SK-N-SH treated with all-trans-retinoic acid at 6 μM for 48 hours (cell line): ENCODE measurements at regions not wholly inside any gene's neighbourhood (a gene's known extent, or its start where the extent isn't known, plus 50 kb on each side); places are given as distances from the start of the nearest gene placed in this dataset.
A peak's percentile ranks its signal among the peaks of the same experiment; 100 is the strongest.

Experiments
- ATAC-seq: fragments of 200-7000 bp; cut with Tn5 transposase; 3 replicates; pipeline ENCODE4 v1.9.1; 2020; ENCODE audit warnings: mild to moderate bottlenecking, moderate library complexity
- ARNTL ChIP-seq: fragments of 450-650 bp; formaldehyde crosslinking; IDR thresholded peaks from 2 replicates; pipeline ENCODE4 v1.5.0; 2020; ENCODE audit warnings: low read depth, mild to moderate bottlenecking, moderate library complexity, borderline replicate concordance
- BACH2 ChIP-seq: fragments of 250-450 bp; sonication (Bioruptor Pico); IDR thresholded peaks from 2 replicates; pipeline ENCODE4 v1.9.0; 2021; ENCODE audit warnings: mild to moderate bottlenecking, borderline replicate concordance
- CSDC2 ChIP-seq: fragments of 250-450 bp; sonication (Bioruptor Pico); IDR thresholded peaks from 2 replicates; pipeline ENCODE4 v1.5.0; 2020; ENCODE audit warnings: mild to moderate bottlenecking, moderate library complexity
- ESRRG ChIP-seq: fragments of 250-450 bp; sonication (Bioruptor Pico); IDR thresholded peaks from 2 replicates; pipeline ENCODE4 v1.6.1; 2021; ENCODE audit warnings: mild to moderate bottlenecking
- GLIS3 ChIP-seq: fragments of 250-450 bp; sonication (Bioruptor Pico); IDR thresholded peaks from 2 replicates; pipeline ENCODE4 v1.5.0; 2020; ENCODE audit warnings: mild to moderate bottlenecking, moderate library complexity
- OSR1 ChIP-seq: fragments of 250-450 bp; sonication (Bioruptor Pico); IDR thresholded peaks from 2 replicates; pipeline ENCODE4 v1.8.0; 2022; ENCODE audit warnings: moderate library complexity, mild to moderate bottlenecking, inconsistent platforms
- POU6F1 ChIP-seq: fragments of 250-450 bp; sonication (Bioruptor Pico); IDR thresholded peaks from 2 replicates; pipeline ENCODE4 v1.8.0; 2021; ENCODE audit warnings: low read depth, mild to moderate bottlenecking, moderate library complexity, borderline replicate concordance
- RARB ChIP-seq: fragments of 250-450 bp; sonication (Bioruptor Pico); IDR thresholded peaks from 2 replicates; pipeline ENCODE4 v1.8.0; 2021; ENCODE audit warnings: mild to moderate bottlenecking, moderate library complexity
- TCF4 ChIP-seq: fragments of 250-450 bp; sonication (Bioruptor Pico); IDR thresholded peaks from 2 replicates; pipeline ENCODE4 v1.8.0; 2021; ENCODE audit warnings: mild to moderate bottlenecking, moderate library complexity, borderline replicate concordance
- TOX ChIP-seq: fragments of 250-450 bp; sonication (Bioruptor Pico); IDR thresholded peaks from 2 replicates; pipeline ENCODE4 v1.8.0; 2021; ENCODE audit warnings: mild to moderate bottlenecking, moderate library complexity, borderline replicate concordance
- ZC3H10 ChIP-seq: fragments of 250-450 bp; sonication (Bioruptor Pico); IDR thresholded peaks from 2 replicates; pipeline ENCODE4 v1.5.1; 2021; ENCODE audit warnings: mild to moderate bottlenecking, moderate library complexity
- ZFP3 ChIP-seq: fragments of 250-450 bp; sonication (Bioruptor Pico); IDR thresholded peaks from 2 replicates; pipeline ENCODE4 v1.5.0; 2020; ENCODE audit warnings: mild to moderate bottlenecking, moderate library complexity
- ZFP30 ChIP-seq: fragments of 450-650 bp; formaldehyde crosslinking; IDR thresholded peaks from 2 replicates; pipeline ENCODE4 v1.5.0; 2022; ENCODE audit warnings: mild to moderate bottlenecking, moderate library complexity
- ZNF70 ChIP-seq: fragments of 450-650 bp; formaldehyde crosslinking; IDR thresholded peaks from 2 replicates; pipeline ENCODE4 v1.5.0; 2020; ENCODE audit warnings: mild to moderate bottlenecking, moderate library complexity
- ZNF8 ChIP-seq: fragments of 450-650 bp; formaldehyde crosslinking; IDR thresholded peaks from 2 replicates; pipeline ENCODE4 v1.5.0; 2020; ENCODE audit warnings: mild to moderate bottlenecking, moderate library complexity
- TF ChIP-seq, protein P1 (sequence below): fragments of 250-450 bp; sonication (Bioruptor Pico); IDR thresholded peaks from 2 replicates; pipeline ENCODE4 v1.5.1; 2021; ENCODE audit warnings: mild to moderate bottlenecking, moderate library complexity
- TF ChIP-seq, protein P2 (sequence below): fragments of 250-450 bp; sonication (Bioruptor Pico); IDR thresholded peaks from 2 replicates; pipeline ENCODE4 v1.5.0; 2020; ENCODE audit warnings: mild to moderate bottlenecking, moderate library complexity
- TF ChIP-seq, protein P3 (sequence below): fragments of 250-450 bp; sonication (Bioruptor Pico); IDR thresholded peaks from 2 replicates; pipeline ENCODE4 v1.8.0; 2020; ENCODE audit warnings: mild to moderate bottlenecking, moderate library complexity, borderline replicate concordance
- TF ChIP-seq, protein P4 (sequence below): fragments of 250-450 bp; sonication (Bioruptor Pico); IDR thresholded peaks from 2 replicates; pipeline ENCODE4 v1.5.1; 2020; ENCODE audit warnings: low read depth, mild to moderate bottlenecking, moderate library complexity

DNA sequence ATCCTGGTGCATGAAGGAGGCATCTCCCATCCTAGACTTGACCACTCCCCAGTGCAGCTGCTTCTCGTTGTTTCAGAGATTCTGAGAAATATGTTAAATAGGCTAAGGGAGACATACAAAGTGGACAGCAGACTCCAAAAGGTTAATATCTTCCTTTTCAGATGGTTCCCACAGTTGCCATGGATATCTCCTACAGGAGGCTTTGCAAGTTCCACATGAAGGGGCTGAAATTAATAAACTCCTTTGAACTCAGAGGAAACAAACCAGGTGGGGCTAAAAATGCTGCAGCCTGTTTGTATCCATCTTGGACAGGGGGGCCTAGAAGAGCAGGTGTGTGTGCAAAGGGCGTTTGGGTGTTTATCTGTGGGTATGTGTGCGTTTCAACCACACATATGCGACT, 257.4 kb upstream of the XYLT1 start:
- no peak for ATAC-seq
- TF ChIP-seq RARB, result no peak
- TF ChIP-seq, protein P1, sequence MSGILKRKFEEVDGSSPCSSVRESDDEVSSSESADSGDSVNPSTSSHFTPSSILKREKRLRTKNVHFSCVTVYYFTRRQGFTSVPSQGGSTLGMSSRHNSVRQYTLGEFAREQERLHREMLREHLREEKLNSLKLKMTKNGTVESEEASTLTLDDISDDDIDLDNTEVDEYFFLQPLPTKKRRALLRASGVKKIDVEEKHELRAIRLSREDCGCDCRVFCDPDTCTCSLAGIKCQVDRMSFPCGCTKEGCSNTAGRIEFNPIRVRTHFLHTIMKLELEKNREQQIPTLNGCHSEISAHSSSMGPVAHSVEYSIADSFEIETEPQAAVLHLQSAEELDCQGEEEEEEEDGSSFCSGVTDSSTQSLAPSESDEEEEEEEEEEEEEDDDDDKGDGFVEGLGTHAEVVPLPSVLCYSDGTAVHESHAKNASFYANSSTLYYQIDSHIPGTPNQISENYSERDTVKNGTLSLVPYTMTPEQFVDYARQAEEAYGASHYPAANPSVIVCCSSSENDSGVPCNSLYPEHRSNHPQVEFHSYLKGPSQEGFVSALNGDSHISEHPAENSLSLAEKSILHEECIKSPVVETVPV (CRISPR knock-in tag), result no peak
- no peak for TF ChIP-seq TOX
- TF ChIP-seq ZNF8 (CRISPR knock-in tag), result no peak
- TF ChIP-seq TCF4, result no peak
- TF ChIP-seq, protein P2, sequence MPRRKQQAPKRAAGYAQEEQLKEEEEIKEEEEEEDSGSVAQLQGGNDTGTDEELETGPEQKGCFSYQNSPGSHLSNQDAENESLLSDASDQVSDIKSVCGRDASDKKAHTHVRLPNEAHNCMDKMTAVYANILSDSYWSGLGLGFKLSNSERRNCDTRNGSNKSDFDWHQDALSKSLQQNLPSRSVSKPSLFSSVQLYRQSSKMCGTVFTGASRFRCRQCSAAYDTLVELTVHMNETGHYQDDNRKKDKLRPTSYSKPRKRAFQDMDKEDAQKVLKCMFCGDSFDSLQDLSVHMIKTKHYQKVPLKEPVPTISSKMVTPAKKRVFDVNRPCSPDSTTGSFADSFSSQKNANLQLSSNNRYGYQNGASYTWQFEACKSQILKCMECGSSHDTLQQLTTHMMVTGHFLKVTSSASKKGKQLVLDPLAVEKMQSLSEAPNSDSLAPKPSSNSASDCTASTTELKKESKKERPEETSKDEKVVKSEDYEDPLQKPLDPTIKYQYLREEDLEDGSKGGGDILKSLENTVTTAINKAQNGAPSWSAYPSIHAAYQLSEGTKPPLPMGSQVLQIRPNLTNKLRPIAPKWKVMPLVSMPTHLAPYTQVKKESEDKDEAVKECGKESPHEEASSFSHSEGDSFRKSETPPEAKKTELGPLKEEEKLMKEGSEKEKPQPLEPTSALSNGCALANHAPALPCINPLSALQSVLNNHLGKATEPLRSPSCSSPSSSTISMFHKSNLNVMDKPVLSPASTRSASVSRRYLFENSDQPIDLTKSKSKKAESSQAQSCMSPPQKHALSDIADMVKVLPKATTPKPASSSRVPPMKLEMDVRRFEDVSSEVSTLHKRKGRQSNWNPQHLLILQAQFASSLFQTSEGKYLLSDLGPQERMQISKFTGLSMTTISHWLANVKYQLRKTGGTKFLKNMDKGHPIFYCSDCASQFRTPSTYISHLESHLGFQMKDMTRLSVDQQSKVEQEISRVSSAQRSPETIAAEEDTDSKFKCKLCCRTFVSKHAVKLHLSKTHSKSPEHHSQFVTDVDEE (CRISPR knock-in tag), result no peak
- TF ChIP-seq ARNTL (CRISPR knock-in tag), result no peak
- TF ChIP-seq, protein P3, sequence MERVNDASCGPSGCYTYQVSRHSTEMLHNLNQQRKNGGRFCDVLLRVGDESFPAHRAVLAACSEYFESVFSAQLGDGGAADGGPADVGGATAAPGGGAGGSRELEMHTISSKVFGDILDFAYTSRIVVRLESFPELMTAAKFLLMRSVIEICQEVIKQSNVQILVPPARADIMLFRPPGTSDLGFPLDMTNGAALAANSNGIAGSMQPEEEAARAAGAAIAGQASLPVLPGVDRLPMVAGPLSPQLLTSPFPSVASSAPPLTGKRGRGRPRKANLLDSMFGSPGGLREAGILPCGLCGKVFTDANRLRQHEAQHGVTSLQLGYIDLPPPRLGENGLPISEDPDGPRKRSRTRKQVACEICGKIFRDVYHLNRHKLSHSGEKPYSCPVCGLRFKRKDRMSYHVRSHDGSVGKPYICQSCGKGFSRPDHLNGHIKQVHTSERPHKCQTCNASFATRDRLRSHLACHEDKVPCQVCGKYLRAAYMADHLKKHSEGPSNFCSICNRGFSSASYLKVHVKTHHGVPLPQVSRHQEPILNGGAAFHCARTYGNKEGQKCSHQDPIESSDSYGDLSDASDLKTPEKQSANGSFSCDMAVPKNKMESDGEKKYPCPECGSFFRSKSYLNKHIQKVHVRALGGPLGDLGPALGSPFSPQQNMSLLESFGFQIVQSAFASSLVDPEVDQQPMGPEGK (CRISPR knock-in tag), result no peak
- TF ChIP-seq ZNF70 (CRISPR knock-in tag), result no peak
- TF ChIP-seq, all 23 proteins: peak for 0

DNA sequence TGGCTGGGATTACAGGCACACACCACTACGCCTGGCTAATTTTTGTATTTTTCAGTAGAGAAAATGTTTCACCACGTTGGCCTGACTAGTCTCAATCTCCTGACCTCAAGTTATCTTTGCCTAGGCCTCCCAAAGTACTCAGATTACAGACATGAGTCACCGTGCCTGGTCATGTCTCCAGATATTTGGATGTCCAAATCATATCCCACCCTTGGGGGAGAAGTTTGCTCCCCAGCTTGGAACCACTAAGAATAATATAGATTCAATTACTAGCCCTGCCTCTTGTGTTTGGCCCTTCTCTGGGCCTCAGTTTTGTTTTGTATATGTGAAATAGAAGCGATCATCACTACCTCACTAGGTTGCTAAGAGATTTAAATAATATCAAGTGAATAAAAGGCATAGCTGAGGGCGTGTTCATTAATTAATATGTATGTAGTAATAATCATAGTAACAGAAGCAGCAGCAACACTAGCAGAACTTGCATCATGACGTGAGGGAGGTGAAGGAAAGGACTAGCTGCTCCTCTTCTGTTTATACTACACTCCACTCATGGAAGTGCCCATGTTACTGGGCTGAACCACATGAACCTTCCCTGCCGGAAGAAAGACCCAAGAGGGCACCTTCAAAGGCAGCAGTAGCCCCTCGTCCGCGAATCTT, 253.6 kb upstream of the XYLT1 start:
- peak; percentile 71 for ATAC-seq
- TF ChIP-seq ZFP3 (no peak), ZFP30 (CRISPR knock-in tag) (no peak), ESRRG (CRISPR knock-in tag) (no peak), RARB (no peak), GLIS3 (CRISPR knock-in tag) (no peak)

- ATAC-seq, result no peak
- TF ChIP-seq, protein P3 (CRISPR knock-in tag), result no peak
- TF ChIP-seq GLIS3 (CRISPR knock-in tag) (no peak), OSR1 (CRISPR knock-in tag) (no peak), BACH2 (CRISPR knock-in tag) (no peak), POU6F1 (CRISPR knock-in tag) (no peak), CSDC2 (CRISPR knock-in tag) (no peak), ZFP3 (no peak), ZFP30 (CRISPR knock-in tag) (no peak), ARNTL (CRISPR knock-in tag) (no peak), ESRRG (CRISPR knock-in tag) (no peak), ZC3H10 (CRISPR knock-in tag) (no peak), TCF4 (no peak)
- TF ChIP-seq, protein P2 (CRISPR knock-in tag), result no peak
- TF ChIP-seq, protein P4, sequence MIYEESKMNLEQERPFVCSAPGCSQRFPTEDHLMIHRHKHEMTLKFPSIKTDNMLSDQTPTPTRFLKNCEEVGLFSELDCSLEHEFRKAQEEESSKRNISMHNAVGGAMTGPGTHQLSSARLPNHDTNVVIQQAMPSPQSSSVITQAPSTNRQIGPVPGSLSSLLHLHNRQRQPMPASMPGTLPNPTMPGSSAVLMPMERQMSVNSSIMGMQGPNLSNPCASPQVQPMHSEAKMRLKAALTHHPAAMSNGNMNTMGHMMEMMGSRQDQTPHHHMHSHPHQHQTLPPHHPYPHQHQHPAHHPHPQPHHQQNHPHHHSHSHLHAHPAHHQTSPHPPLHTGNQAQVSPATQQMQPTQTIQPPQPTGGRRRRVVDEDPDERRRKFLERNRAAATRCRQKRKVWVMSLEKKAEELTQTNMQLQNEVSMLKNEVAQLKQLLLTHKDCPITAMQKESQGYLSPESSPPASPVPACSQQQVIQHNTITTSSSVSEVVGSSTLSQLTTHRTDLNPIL (CRISPR knock-in tag), result no peak
Observed at GRCh38 chr16:17723531-17724134, 252.9 kb upstream of the XYLT1 start.
